HFFc6 (cell line): ENCODE measurements at regions not wholly inside any gene's neighbourhood (a gene's known extent, or its start where the extent isn't known, plus 50 kb on each side); places are given as distances from the start of the nearest gene placed in this dataset.

Source experiments
- DNase-seq: peaks from one replicate; pipeline ENCODE4 v3.0.0-alpha.2; 2018
- H3K27ac Mint-ChIP-seq: 2 replicates; pipeline ENCODE4 v1.8.0; 2020; ENCODE audit warnings: mild to moderate bottlenecking, mixed read lengths
- H3K27me3 Mint-ChIP-seq: 2 replicates; pipeline ENCODE4 v1.8.0; 2021; ENCODE audit warnings: mild to moderate bottlenecking, moderate library complexity, mixed read lengths; ENCODE audit not compliant: insufficient read depth
- H3K36me3 Mint-ChIP-seq: 2 replicates; pipeline ENCODE4 v1.8.0; 2021; ENCODE audit warnings: low read depth, mixed read lengths
- H3K4me1 Mint-ChIP-seq: 2 replicates; pipeline ENCODE4 v1.8.0; 2020; ENCODE audit warnings: low read depth, mixed read lengths
- H3K4me3 Mint-ChIP-seq: 2 replicates; pipeline ENCODE4 v1.8.0; 2020; ENCODE audit warnings: mild to moderate bottlenecking, moderate library complexity, mixed read lengths
- H3K9me3 Mint-ChIP-seq: 2 replicates; pipeline ENCODE4 v1.8.0; 2020; ENCODE audit warnings: mild to moderate bottlenecking, mixed read lengths
- CTCF ChIP-seq: fragments of 200-600 bp; sonication (generic); IDR thresholded peaks from 2 replicates; pipeline ENCODE4 v1.5.0; 2021; ENCODE audit warnings: antibody characterized with exemption, mild to moderate bottlenecking

DNA sequence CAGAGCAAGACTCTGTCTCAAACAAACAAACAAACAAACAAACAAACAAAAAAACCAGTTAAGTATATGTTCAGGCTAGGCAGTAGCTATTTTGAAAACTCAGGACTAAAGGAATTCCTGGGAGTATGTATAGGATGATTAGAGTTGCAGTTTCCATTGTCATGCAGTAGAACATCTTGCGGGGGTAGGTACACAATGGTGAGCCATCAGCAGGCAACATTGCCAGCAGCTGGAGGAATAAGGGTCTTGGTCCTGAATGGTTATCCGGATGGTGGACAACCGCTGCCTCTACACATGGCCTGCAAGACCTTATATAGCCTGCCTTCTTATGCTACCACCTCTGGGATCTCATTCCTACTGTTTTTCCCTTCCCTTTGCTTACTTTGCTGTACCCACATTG lies 297.5 kb downstream of the SOX4 start:
- TF ChIP-seq CTCF, result no peak
- Mint-ChIP-seq H3K36me3 (no peaks in the 10 kb centered on the region), H3K27ac (no peak overlapping the region), H3K27me3 (no peaks in the 10 kb centered on the region; the same call in 1 of the 2 replicates), H3K9me3 (no peaks in the 10 kb centered on the region), H3K4me3 (no peak overlapping the region), H3K4me1 (no peaks in the 10 kb centered on the region)
- DNase-seq, result no peak

DNA sequence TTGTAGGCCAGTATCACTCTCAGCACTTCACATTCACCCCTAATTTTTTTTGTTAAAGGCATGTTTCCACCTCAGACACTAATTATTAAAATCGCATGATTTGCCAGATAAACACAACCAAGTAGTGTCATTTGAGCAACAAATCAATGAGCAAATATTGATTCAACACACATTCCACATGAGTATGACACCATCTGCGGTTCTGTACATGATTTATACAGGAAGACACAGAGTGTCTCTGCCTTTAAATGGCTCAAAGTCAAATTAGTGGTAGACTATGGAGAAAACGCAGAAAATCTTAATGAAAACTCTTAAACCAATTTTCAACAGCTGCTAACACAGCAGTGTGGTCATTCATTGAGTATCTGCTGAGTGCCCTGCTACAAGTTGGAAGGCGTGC lies 300.2 kb downstream of the SOX4 start:
- no peak for TF ChIP-seq CTCF
- Mint-ChIP-seq H3K27me3 (no peaks in the 10 kb centered on the region; the same call in 1 of the 2 replicates), H3K36me3 (no peaks in the 10 kb centered on the region), H3K9me3 (no peaks in the 10 kb centered on the region), H3K4me1 (peaks cover 12% of the 10 kb centered on the region), H3K27ac (no peak overlapping the region), H3K4me3 (no peak overlapping the region)
- no peak for DNase-seq

- Mint-ChIP-seq H3K27me3 (no peaks in the 10 kb centered on the region), H3K4me1 (peaks cover 21% of the 10 kb centered on the region), H3K9me3 (no peaks in the 10 kb centered on the region), H3K4me3 (no peak overlapping the region), H3K27ac (no peak overlapping the region), H3K36me3 (no peaks in the 10 kb centered on the region)
- TF ChIP-seq CTCF, result no peak
- no peak for DNase-seq
Observed at GRCh38 chr6:21895555-21895954, 302.0 kb downstream of the SOX4 start.

DNA sequence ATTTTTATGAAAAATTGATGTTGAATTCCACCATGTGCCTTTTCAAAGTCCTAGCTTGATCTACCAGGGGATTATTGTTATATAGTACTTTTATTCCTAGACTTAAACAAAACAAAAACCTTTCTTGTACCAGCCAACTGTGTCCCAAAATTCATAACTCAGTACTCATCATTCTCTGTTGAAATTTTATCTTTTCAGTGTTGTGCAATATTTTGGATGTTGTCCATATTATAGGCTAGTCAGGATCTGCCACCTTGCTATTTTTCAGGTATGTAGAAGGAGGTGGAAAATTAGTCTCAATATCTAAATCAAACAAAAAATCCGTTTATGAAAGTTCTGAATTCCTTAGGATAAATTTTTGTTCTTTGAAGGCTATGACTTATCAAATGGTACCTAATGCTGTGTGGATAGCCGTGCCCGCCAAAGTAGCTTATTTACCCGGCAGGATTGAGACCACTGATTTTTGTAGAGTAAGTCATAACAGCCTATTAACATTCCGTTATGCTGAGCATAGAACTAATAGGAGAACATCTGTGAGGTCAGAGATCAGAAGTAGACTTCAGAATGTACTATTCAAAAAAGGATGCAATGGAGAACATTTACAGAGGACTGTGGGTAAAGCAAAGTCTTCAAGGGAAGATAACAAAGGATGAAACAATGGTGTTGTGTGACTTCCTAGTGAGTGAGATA lies 304.7 kb downstream of the SOX4 start:
- peak; percentile 46 for DNase-seq
- no peak overlapping the region for H3K4me3 Mint-ChIP-seq
- H3K9me3 Mint-ChIP-seq, result no peaks in the 10 kb centered on the region
- no peaks in the 10 kb centered on the region for H3K36me3 Mint-ChIP-seq
- peaks cover 27% of the 10 kb centered on the region for H3K4me1 Mint-ChIP-seq
- no peaks in the 10 kb centered on the region for H3K27me3 Mint-ChIP-seq
- TF ChIP-seq CTCF, result no peak
- no peak overlapping the region for H3K27ac Mint-ChIP-seq

DNA sequence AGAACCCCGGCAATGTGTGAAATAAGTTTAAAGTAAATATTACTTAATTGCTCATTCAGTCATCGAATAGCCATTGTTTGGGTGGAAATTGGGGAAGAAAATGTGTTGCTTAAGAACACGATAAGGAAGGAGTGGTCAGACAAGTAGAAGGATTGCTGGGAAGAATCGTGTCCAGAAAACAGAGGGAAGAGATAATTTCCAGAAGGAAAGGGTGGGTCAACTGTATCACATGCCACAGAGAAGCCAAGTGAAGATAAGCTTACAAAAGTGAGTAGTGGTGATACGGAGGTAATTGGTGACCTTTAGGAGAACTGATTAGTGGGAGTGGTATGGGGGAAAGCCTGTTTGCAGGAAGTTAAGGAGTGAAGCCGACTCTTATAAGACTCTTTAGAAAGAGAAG lies 306.2 kb downstream of the SOX4 start:
- Mint-ChIP-seq H3K36me3 (no peaks in the 10 kb centered on the region), H3K9me3 (no peaks in the 10 kb centered on the region), H3K4me1 (peaks cover 27% of the 10 kb centered on the region), H3K4me3 (no peak overlapping the region), H3K27me3 (no peaks in the 10 kb centered on the region), H3K27ac (no peak overlapping the region)
- TF ChIP-seq CTCF, result no peak
- no peak for DNase-seq
